ENCODE measurements at regions not wholly inside any gene's neighbourhood (a gene's known extent, or its start where the extent isn't known, plus 50 kb on each side); places are given as distances from the start of the nearest gene placed in this dataset.
A peak's percentile ranks its signal among the peaks of the same experiment; 100 is the strongest.

DNA sequence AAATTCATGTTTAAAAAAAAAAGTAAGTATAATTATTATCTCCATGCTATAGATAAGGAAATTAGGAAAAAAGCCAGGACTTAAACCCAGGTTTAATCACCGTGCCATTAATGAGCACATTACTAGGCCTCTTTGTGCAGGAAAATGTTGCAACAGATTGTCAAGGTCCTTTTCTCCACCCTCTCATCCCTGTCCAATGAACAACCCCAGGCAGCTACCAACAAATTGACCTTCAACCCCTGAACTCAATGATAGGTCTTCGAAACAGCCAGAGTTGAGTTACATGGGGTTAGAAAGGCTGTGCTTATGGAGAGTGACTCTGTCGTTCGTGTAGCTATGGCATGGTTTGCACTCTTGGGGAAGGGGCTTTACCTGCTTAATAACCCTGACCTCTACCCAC, 84.2 kb upstream of the CTNNB1 start:
- Histone ChIP-seq H3K36me3 (ENCODE audit: control insufficient read depth in 3 of 3, insufficient read depth in 2 of 3, low read depth in 1 of 3, low read length in 3 of 3) (no peaks in the 10 kb centered on the region), H3K4me3 (ENCODE audit: low read depth in 1 of 3, low read length in 3 of 3) (no peak overlapping the region), H3K9me3 (ENCODE audit: control insufficient read depth in 2 of 2, insufficient read depth in 1 of 2, low read depth in 1 of 2, low read length in 1 of 2) (peaks cover 0 to 5% of the 10 kb centered on the region in 2 donors), H3K27ac (ENCODE audit: low read depth in 1 of 3, low read length in 2 of 3) (peak overlapping the region; percentile 16 to 78 (median 71)), H3K4me1 (ENCODE audit: control insufficient read depth in 3 of 3, insufficient read depth in 2 of 3, low read depth in 1 of 3, low read length in 2 of 3) (peaks cover 9 to 21% (median 16%) of the 10 kb centered on the region in 3 donors), H3K27me3 (ENCODE audit: control insufficient read depth in 3 of 3, insufficient read depth in 3 of 3, low read length in 3 of 3) (no peaks in the 10 kb centered on the region)
- 32 to 71% (median 61%) methylated on average over 4 of the region's 4 CpGs for WGBS, 3 donors
- FAIRE-seq, result no peak
- DNase-seq, result peak; percentile 75 to 96

DNA sequence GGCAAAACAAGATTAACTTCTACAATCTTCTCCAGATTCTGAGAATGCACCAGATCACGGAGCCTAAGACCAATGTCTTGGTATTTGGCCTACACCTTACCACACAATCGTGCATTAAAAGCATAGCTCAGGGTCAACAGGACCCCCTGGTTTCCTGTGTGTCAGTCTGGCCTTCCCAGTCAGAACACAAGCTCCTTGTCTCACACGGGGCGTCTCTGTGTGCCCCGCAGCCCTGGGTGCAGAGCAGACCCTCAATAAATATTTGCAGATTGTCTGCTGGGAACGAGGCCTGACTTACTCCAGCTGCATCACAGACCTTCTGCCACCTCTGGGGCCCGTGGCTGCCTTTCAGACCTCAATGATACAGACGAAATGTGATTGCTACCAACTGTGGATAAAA, 82.5 kb upstream of the CTNNB1 start:
- Histone ChIP-seq H3K4me3 (ENCODE audit: low read depth in 1 of 3, low read length in 3 of 3) (no peak overlapping the region), H3K4me1 (ENCODE audit: control insufficient read depth in 3 of 3, insufficient read depth in 2 of 3, low read depth in 1 of 3, low read length in 2 of 3) (peaks cover 9 to 21% (median 16%) of the 10 kb centered on the region in 3 donors), H3K36me3 (ENCODE audit: control insufficient read depth in 3 of 3, insufficient read depth in 2 of 3, low read depth in 1 of 3, low read length in 3 of 3) (no peaks in the 10 kb centered on the region), H3K9me3 (ENCODE audit: control insufficient read depth in 2 of 2, insufficient read depth in 1 of 2, low read depth in 1 of 2, low read length in 1 of 2) (peaks cover 0 to 5% of the 10 kb centered on the region in 2 donors), H3K27ac (ENCODE audit: low read depth in 1 of 3, low read length in 2 of 3) (peak overlapping the region in 2 of 3 donors; percentile 1 to 74), H3K27me3 (ENCODE audit: control insufficient read depth in 3 of 3, insufficient read depth in 3 of 3, low read length in 3 of 3) (no peaks in the 10 kb centered on the region)
- DNase-seq (no peak), FAIRE-seq (no peak)
- WGBS, 3 donors, result 71 to 78% (median 76%) methylated on average over 8 of the region's 8 CpGs

DNA sequence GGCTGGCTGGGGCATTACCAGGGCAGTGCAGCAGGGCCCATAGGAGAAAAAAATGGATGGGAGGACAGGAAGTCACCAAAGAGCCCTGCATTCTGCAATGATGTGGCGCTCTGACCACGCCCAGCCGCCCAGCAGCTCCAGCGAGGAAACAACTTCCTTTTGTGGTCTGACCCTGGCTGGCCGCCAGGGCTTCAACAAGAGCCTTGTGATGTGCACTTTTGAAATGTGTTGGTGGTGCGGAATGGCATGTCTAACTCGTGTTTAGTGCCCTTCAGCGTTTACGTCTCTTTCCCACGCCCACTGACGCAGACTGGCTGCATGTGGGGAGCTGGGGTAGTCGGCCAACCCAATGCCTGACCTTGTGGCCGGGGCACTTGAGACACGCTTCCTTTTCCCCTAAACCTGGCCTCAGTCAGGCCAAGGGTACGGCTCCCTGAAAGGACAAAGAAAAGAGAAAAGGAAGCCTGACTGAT, 81.9 kb upstream of the CTNNB1 start:
- 18 to 28% (median 22%) methylated on average over 15 of the region's 15 CpGs for WGBS, 3 donors
- Histone ChIP-seq H3K27ac (ENCODE audit: low read depth in 1 of 3, low read length in 2 of 3) (peak overlapping the region in 2 of 3 donors; percentile 22 to 74), H3K4me3 (ENCODE audit: low read depth in 1 of 3, low read length in 3 of 3) (no peak overlapping the region), H3K9me3 (ENCODE audit: control insufficient read depth in 2 of 2, insufficient read depth in 1 of 2, low read depth in 1 of 2, low read length in 1 of 2) (peaks cover 0 to 5% of the 10 kb centered on the region in 2 donors), H3K4me1 (ENCODE audit: control insufficient read depth in 3 of 3, insufficient read depth in 2 of 3, low read depth in 1 of 3, low read length in 2 of 3) (peaks cover 9 to 21% (median 16%) of the 10 kb centered on the region in 3 donors), H3K27me3 (ENCODE audit: control insufficient read depth in 3 of 3, insufficient read depth in 3 of 3, low read length in 3 of 3) (no peaks in the 10 kb centered on the region), H3K36me3 (ENCODE audit: control insufficient read depth in 3 of 3, insufficient read depth in 2 of 3, low read depth in 1 of 3, low read length in 3 of 3) (no peaks in the 10 kb centered on the region)
- no peak for FAIRE-seq
- peak; percentile 60 to 91 for DNase-seq

DNA sequence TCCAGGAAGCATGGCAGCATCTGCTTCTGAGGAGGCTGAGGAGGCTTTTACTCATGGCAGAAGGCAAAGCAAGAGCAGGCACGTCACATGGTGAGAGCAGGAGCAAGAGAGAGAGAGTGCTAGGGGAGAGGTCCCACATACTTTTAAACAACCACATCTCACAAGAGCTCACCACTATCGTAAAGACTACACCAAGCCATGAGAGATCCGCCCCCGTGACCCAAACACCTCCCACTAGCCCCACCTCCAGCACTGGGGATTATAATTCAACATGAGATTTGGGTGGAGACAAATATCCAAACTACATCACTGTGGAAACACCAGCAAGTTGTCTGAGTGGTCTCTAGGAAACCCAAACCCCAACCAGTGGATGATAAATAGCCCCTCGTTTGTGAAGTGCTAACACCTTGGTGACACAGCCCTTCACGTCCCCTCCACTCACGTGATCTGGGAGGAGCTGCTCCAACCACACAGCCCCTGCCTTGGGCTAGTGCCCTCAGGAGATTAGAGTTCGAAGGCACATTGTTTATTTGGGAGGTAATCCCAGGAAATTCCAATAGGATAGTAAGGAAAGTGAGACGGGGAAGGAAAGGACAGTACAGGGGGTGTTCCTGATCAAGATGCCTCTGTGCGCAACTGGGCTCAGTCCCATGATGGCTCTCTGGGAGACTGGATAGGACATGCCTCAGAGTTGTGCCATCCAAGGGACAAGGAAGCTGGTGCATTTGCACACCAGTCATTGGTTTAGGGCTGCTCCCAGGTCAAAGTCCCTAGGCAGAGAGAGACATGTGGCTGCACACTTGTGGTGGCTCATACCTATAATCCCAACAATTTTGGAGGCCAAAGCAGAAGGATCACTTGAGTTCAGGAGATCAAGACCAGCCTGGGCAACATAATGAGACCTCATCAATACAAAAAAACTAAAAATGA, 80.6 kb upstream of the CTNNB1 start:
- Histone ChIP-seq H3K4me1 (ENCODE audit: control insufficient read depth in 3 of 3, insufficient read depth in 2 of 3, low read depth in 1 of 3, low read length in 2 of 3) (peaks cover 9 to 21% (median 16%) of the 10 kb centered on the region in 3 donors), H3K4me3 (ENCODE audit: low read depth in 1 of 3, low read length in 3 of 3) (no peak overlapping the region), H3K36me3 (ENCODE audit: control insufficient read depth in 3 of 3, insufficient read depth in 2 of 3, low read depth in 1 of 3, low read length in 3 of 3) (no peaks in the 10 kb centered on the region), H3K27me3 (ENCODE audit: control insufficient read depth in 3 of 3, insufficient read depth in 3 of 3, low read length in 3 of 3) (no peaks in the 10 kb centered on the region), H3K27ac (ENCODE audit: low read depth in 1 of 3, low read length in 2 of 3) (no peak overlapping the region), H3K9me3 (ENCODE audit: control insufficient read depth in 2 of 2, insufficient read depth in 1 of 2, low read depth in 1 of 2, low read length in 1 of 2) (peaks cover 0 to 5% of the 10 kb centered on the region in 2 donors)
- DNase-seq (peak; percentile 53 to 88), FAIRE-seq (no peak)
- WGBS, 3 donors, result 70 to 78% (median 73%) methylated on average over 10 of the region's 10 CpGs

DNA sequence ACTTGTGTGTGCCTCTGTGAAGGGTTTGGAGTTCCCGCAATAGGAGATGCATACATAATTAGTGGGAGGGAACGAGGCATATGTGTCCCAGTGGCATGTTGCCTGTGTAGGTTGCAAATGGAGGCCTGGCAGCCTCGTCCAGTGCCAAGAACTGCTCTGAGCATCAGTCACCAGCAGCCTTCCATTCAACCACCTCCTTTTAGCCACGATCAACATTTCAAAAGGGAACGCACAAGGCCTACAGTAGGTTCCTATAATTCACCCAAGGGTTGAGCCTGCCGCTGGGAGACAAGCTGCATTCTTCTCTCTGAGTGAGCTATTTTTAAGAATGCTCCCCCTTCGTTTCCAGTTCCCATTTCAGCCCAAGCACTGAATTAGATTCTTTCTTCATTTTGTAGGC, 78.8 kb upstream of the CTNNB1 start:
- Histone ChIP-seq H3K27me3 (ENCODE audit: control insufficient read depth in 3 of 3, insufficient read depth in 3 of 3, low read length in 3 of 3) (no peaks in the 10 kb centered on the region), H3K9me3 (ENCODE audit: control insufficient read depth in 2 of 2, insufficient read depth in 1 of 2, low read depth in 1 of 2, low read length in 1 of 2) (peaks cover 0 to 5% of the 10 kb centered on the region in 2 donors), H3K4me3 (ENCODE audit: low read depth in 1 of 3, low read length in 3 of 3) (no peak overlapping the region), H3K27ac (ENCODE audit: low read depth in 1 of 3, low read length in 2 of 3) (no peak overlapping the region), H3K4me1 (ENCODE audit: control insufficient read depth in 3 of 3, insufficient read depth in 2 of 3, low read depth in 1 of 3, low read length in 2 of 3) (peaks cover 9 to 11% (median 10%) of the 10 kb centered on the region in 3 donors), H3K36me3 (ENCODE audit: control insufficient read depth in 3 of 3, insufficient read depth in 2 of 3, low read depth in 1 of 3, low read length in 3 of 3) (no peaks in the 10 kb centered on the region)
- FAIRE-seq, result no peak
- WGBS, 3 donors, result 64 to 88% (median 86%) methylated on average over 7 of the region's 7 CpGs
- no peak for DNase-seq

DNA sequence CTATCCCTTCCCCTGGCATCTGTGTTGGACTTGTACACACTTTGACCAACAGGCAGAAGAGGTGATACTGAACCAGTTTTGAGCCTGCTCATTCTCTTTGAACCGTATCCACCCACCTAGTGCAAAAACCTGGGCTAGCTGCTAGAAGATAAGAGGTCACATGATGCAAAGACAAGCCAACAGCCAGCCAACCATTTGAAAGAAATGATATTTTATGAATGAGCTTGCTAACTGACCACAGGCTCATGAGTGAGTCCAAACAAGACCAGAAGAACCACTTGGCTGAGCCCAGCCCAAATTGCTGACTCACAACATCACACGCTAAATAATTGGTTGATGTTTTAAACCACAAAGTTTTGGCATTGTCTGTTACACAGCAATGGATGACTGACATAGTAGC, 74.0 kb upstream of the CTNNB1 start:
- H3K36me3 ChIP-seq (ENCODE audit: control insufficient read depth in 3 of 3, insufficient read depth in 2 of 3, low read depth in 1 of 3, low read length in 3 of 3), result no peaks in the 10 kb centered on the region
- FAIRE-seq, result no peak
- WGBS, 3 donors, result 85 to 88% (median 85%) methylated on average over 2 of the region's 2 CpGs

DNA sequence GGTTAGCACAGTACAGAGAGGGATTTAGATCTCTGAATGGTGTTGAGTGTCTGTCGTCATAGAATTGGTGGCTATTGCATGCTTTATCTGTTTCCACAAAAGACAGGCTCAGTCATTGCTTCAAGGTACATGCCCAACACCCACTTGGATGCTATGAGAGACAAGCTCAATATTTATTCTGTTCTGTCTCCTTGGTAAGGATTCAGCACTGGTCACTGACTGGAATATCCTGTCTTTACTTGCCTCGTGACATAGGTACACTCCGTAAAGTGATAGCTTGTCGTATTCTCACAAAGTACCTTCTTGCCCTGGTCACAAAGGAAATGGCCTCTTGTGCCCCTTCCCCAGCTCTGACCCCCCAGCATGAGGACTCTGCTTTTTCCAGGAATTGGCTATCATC, 72.8 kb upstream of the CTNNB1 start:
- Histone ChIP-seq H3K27ac (ENCODE audit: low read depth in 1 of 3, low read length in 2 of 3) (no peak overlapping the region), H3K4me1 (ENCODE audit: control insufficient read depth in 3 of 3, insufficient read depth in 2 of 3, low read depth in 1 of 3, low read length in 2 of 3) (no peaks in the 10 kb centered on the region), H3K27me3 (ENCODE audit: control insufficient read depth in 3 of 3, insufficient read depth in 3 of 3, low read length in 3 of 3) (no peaks in the 10 kb centered on the region), H3K9me3 (ENCODE audit: control insufficient read depth in 2 of 2, insufficient read depth in 1 of 2, low read depth in 1 of 2, low read length in 1 of 2) (peaks cover 0 to 21% of the 10 kb centered on the region in 2 donors), H3K36me3 (ENCODE audit: control insufficient read depth in 3 of 3, insufficient read depth in 2 of 3, low read depth in 1 of 3, low read length in 3 of 3) (no peaks in the 10 kb centered on the region), H3K4me3 (ENCODE audit: low read depth in 1 of 3, low read length in 3 of 3) (no peak overlapping the region)
- 93 to 96% (median 94%) methylated on average over 4 of the region's 4 CpGs for WGBS, 3 donors
- DNase-seq, result no peak
- FAIRE-seq, result no peak

More for the DNA sequence above, 74.0 kb upstream of the CTNNB1 start:
- no peak overlapping the region for H3K27ac ChIP-seq (ENCODE audit: low read depth in 1 of 3, low read length in 2 of 3)
- no peaks in the 10 kb centered on the region for H3K4me1 ChIP-seq (ENCODE audit: control insufficient read depth in 3 of 3, insufficient read depth in 2 of 3, low read depth in 1 of 3, low read length in 2 of 3)
- H3K4me3 ChIP-seq (ENCODE audit: low read depth in 1 of 3, low read length in 3 of 3), result no peak overlapping the region
- peaks cover 0 to 21% of the 10 kb centered on the region in 2 donors for H3K9me3 ChIP-seq (ENCODE audit: control insufficient read depth in 2 of 2, insufficient read depth in 1 of 2, low read depth in 1 of 2, low read length in 1 of 2)
- H3K27me3 ChIP-seq (ENCODE audit: control insufficient read depth in 3 of 3, insufficient read depth in 3 of 3, low read length in 3 of 3), result no peaks in the 10 kb centered on the region
- no peak for DNase-seq

DNA sequence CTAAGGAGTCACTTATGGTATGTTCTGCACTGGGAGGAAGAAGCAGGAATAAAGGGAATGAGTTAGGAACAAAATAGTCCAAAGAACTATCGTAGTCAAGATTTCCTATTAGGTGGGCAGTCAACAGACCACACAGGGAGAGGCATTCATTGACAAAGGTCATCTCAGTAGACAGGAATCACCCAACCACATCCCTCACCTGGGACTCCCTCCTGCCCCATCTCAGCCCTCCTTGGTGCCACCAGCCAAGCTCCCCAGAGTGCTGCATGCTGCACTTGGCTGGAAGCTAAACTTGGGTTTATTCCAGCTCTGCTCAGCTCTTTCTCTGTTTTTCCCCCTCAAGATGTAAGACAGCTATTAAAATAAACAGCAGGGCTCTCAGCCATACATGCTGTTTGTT, 72.3 kb upstream of the CTNNB1 start:
- Histone ChIP-seq H3K4me1 (ENCODE audit: control insufficient read depth in 3 of 3, insufficient read depth in 2 of 3, low read depth in 1 of 3, low read length in 2 of 3) (no peaks in the 10 kb centered on the region), H3K36me3 (ENCODE audit: control insufficient read depth in 3 of 3, insufficient read depth in 2 of 3, low read depth in 1 of 3, low read length in 3 of 3) (no peaks in the 10 kb centered on the region), H3K4me3 (ENCODE audit: low read depth in 1 of 3, low read length in 3 of 3) (no peak overlapping the region), H3K27ac (ENCODE audit: low read depth in 1 of 3, low read length in 2 of 3) (no peak overlapping the region), H3K27me3 (ENCODE audit: control insufficient read depth in 3 of 3, insufficient read depth in 3 of 3, low read length in 3 of 3) (no peaks in the 10 kb centered on the region), H3K9me3 (ENCODE audit: control insufficient read depth in 2 of 2, insufficient read depth in 1 of 2, low read depth in 1 of 2, low read length in 1 of 2) (peaks cover 0 to 21% of the 10 kb centered on the region in 2 donors)
- no peak for DNase-seq
- FAIRE-seq, result no peak
- WGBS, 3 donors, result 67 to 95% (median 87%) methylated on average over 1 of the region's 1 CpG
